HAP-1 (cell line): ENCODE measurements at regions not wholly inside any gene's neighbourhood (a gene's known extent, or its start where the extent isn't known, plus 50 kb on each side); places are given as distances from the start of the nearest gene placed in this dataset.

Experiments used
- DNase-seq, 2 experiments: peaks; one replicate each; pipeline ENCODE4 v3.0.0-alpha.2; 2016 to 2020; ENCODE audit warnings: low spot score in 2 of 2
- H3K27me3 ChIP-seq: fragments of 250-450 bp; sonication (Bioruptor Pico); 2 replicates; pipeline ENCODE4 v1.5.1; 2020; ENCODE audit warnings: low read depth, mild to moderate bottlenecking, moderate library complexity
- H3K36me3 ChIP-seq: fragments of 250-450 bp; sonication (Bioruptor Pico); replicated peaks from 2 replicates; pipeline ENCODE4 v1.5.1; 2020; ENCODE audit warnings: mild to moderate bottlenecking
- H3K4me1 ChIP-seq: fragments of 250-450 bp; sonication (Bioruptor Pico); 2 replicates; pipeline ENCODE4 v1.5.1; 2020; ENCODE audit warnings: mild to moderate bottlenecking
- H3K4me3 ChIP-seq: fragments of 250-450 bp; sonication (Bioruptor Pico); 2 replicates; pipeline ENCODE4 v1.5.1; 2020; ENCODE audit warnings: mild to moderate bottlenecking, moderate library complexity
- H3K9me3 ChIP-seq: fragments of 250-450 bp; sonication (Bioruptor Pico); 2 replicates; pipeline ENCODE4 v1.5.1; 2020; ENCODE audit warnings: mild to moderate bottlenecking, moderate library complexity
- in situ Hi-C: fragments of 300-500 bp; cut with MboI; formaldehyde crosslinking; loops from 3 replicates; pipeline ENCODE4 v1.14.3; 2020; ENCODE audit warnings: low sequenced_read_pairs, inconsistent platforms, mixed read lengths

- no peak for DNase-seq
- no peaks in the 10 kb centered on the region for H3K4me1 ChIP-seq
- in situ Hi-C loops: no loop called here
Measured at GRCh38 chr2:17336458-17336857, 181.8 kb downstream of the RAD51AP2 start.

DNA sequence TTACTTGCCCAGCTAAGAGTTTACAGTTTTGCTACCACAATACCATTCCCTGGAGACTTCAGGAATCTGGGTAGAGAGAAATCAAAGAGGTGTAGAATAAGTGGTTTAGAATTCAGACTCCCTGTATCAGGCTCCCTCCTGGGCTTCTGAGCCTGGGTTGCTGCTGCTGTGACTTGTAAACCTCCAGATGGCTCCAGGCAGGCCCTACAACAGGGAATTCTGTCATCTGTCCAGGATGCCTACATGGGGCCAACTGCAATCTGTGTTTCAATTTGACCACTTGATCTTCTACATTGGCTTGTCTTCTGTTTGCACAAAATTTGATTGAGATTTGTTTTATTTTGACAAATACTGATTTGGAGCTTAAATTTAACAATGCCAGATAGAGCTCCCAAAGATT, 183.9 kb downstream of the RAD51AP2 start:
- no peaks in the 10 kb centered on the region for H3K9me3 ChIP-seq
- no peaks in the 10 kb centered on the region for H3K4me1 ChIP-seq
- DNase-seq: no peak
- in situ Hi-C loops: no loop called here
- H3K27me3 ChIP-seq: no peaks in the 10 kb centered on the region
- no peak overlapping the region for H3K4me3 ChIP-seq
- no peaks in the 10 kb centered on the region for H3K36me3 ChIP-seq

More at GRCh38 chr2:17336458-17336857, 181.8 kb downstream of the RAD51AP2 start:
- no peaks in the 10 kb centered on the region for H3K36me3 ChIP-seq
- H3K27me3 ChIP-seq: no peaks in the 10 kb centered on the region
- no peaks in the 10 kb centered on the region for H3K9me3 ChIP-seq
- no peak overlapping the region for H3K4me3 ChIP-seq

- no peaks in the 10 kb centered on the region for H3K27me3 ChIP-seq
- DNase-seq: no peak
- H3K4me3 ChIP-seq: no peak overlapping the region
- H3K9me3 ChIP-seq: no peaks in the 10 kb centered on the region
- no peaks in the 10 kb centered on the region for H3K36me3 ChIP-seq
- H3K4me1 ChIP-seq: no peaks in the 10 kb centered on the region
- in situ Hi-C loops: no loop called here
Measured at GRCh38 chr2:17331636-17332035, 186.6 kb downstream of the RAD51AP2 start.

- in situ Hi-C loops: no loop called here
- Histone ChIP-seq H3K4me1 (no peaks in the 10 kb centered on the region), H3K27me3 (no peaks in the 10 kb centered on the region), H3K4me3 (no peak overlapping the region), H3K36me3 (no peaks in the 10 kb centered on the region), H3K9me3 (no peaks in the 10 kb centered on the region)
- DNase-seq: no peak
Measured at GRCh38 chr2:17328161-17328560, 190.1 kb downstream of the RAD51AP2 start.

DNA sequence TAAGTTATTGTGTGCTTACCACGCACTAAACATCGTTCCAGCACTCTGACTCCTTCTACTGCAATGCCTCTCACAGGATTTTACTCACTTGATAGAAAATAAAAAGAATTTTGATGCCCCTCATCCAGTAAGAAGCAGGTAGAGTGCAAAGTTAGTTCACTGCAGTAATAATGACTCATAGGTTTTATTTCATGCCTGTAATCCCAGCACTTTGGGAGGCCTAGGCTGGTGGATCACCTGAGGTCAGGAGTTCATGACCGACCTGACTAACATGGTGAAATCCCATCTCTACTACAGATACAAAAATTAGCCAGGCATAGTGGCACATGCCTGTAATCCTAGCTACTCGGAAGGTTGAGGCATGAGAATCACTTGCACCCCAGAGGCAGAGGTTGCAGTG, 190.6 kb downstream of the RAD51AP2 start:
- H3K4me3 ChIP-seq: no peak overlapping the region
- H3K27me3 ChIP-seq: no peaks in the 10 kb centered on the region
- no peaks in the 10 kb centered on the region for H3K4me1 ChIP-seq
- no peaks in the 10 kb centered on the region for H3K9me3 ChIP-seq
- in situ Hi-C loops: no loop called here
- no peaks in the 10 kb centered on the region for H3K36me3 ChIP-seq
- DNase-seq: no peak

DNA sequence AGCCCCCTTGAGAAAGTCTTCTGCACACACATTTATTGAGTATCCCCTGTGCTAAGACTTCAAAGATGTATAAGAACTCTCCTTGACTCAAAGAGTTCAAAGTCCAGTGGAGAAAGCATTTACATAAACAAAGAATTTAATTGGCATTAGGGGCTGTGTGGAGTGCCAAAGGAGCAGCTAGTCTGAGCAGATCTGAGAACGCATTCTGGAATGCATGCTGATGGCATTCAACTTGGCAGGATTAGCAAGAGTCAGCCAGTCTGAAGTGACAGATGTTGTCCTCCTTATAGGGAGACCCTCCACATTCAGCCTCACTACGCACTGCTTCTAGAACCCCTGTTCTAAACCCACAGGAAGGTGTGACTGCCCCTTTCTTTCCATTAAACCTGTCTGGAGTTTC, 191.5 kb downstream of the RAD51AP2 start:
- Histone ChIP-seq H3K4me1 (no peaks in the 10 kb centered on the region), H3K9me3 (no peaks in the 10 kb centered on the region), H3K4me3 (no peak overlapping the region), H3K27me3 (no peaks in the 10 kb centered on the region), H3K36me3 (no peaks in the 10 kb centered on the region)
- DNase-seq: no peak
- in situ Hi-C loops: no loop called here

GRCh38 chr2:17323697-17324096, 194.5 kb downstream of the RAD51AP2 start:
- in situ Hi-C loops: no loop called here

GRCh38 chr2:17322461-17322860, 195.8 kb downstream of the RAD51AP2 start:
- no peak for DNase-seq
- in situ Hi-C loops: no loop called here
- H3K9me3 ChIP-seq: no peaks in the 10 kb centered on the region

More at GRCh38 chr2:17323697-17324096, 194.5 kb downstream of the RAD51AP2 start:
- DNase-seq: no peak
- Histone ChIP-seq H3K9me3 (no peaks in the 10 kb centered on the region), H3K4me1 (no peaks in the 10 kb centered on the region), H3K27me3 (no peaks in the 10 kb centered on the region), H3K4me3 (no peak overlapping the region), H3K36me3 (no peaks in the 10 kb centered on the region)

GRCh38 chr2:17319090-17319489, 199.2 kb downstream of the RAD51AP2 start:
- DNase-seq: no peak
- H3K36me3 ChIP-seq: no peaks in the 10 kb centered on the region
- in situ Hi-C loops: no loop called here
- H3K4me3 ChIP-seq: no peak overlapping the region
- H3K9me3 ChIP-seq: no peaks in the 10 kb centered on the region
- no peaks in the 10 kb centered on the region for H3K4me1 ChIP-seq
- no peaks in the 10 kb centered on the region; the same call in 1 of the 2 replicates for H3K27me3 ChIP-seq

More at GRCh38 chr2:17322461-17322860, 195.8 kb downstream of the RAD51AP2 start:
- H3K27me3 ChIP-seq: no peaks in the 10 kb centered on the region
- no peaks in the 10 kb centered on the region for H3K4me1 ChIP-seq
- H3K4me3 ChIP-seq: no peak overlapping the region
- H3K36me3 ChIP-seq: no peaks in the 10 kb centered on the region

- Histone ChIP-seq H3K4me1 (no peaks in the 10 kb centered on the region), H3K27me3 (no peaks in the 10 kb centered on the region; the same call in 1 of the 2 replicates), H3K36me3 (no peaks in the 10 kb centered on the region), H3K4me3 (no peak overlapping the region), H3K9me3 (no peaks in the 10 kb centered on the region)
- in situ Hi-C loops: no loop called here
- no peak for DNase-seq
Measured at GRCh38 chr2:17318013-17318412, 200.2 kb downstream of the RAD51AP2 start.

DNA sequence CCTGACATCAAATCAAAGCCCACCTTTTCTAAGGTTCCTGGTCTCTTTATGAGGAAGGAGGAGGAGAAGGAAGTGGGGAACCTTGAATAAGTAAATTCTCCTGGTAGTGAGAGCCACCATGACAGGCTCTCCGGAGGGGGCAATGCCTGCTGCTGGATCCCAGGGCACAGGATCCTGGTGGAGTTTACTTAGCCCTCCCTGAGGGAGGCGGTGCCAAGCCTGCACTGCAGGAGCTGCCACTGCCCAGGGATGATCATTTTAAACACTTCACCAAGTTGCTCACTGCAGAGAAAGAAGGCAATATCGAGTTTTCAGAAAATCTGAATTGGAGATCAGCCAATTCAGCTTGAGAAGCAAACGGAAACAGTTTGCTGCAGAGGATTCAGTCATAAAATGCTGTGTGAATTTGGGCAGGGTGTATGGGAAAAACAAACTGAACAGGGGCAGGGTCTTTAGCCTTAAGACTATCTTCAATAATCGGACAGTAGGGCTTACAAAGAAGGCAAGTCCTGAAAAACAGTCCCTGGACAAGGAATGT, 200.7 kb downstream of the RAD51AP2 start:
- Histone ChIP-seq H3K9me3 (no peaks in the 10 kb centered on the region), H3K4me1 (no peaks in the 10 kb centered on the region), H3K4me3 (no peak overlapping the region), H3K36me3 (no peaks in the 10 kb centered on the region), H3K27me3 (no peaks in the 10 kb centered on the region; the same call in 1 of the 2 replicates)
- DNase-seq: no peak
- in situ Hi-C loops: no loop called here

- H3K9me3 ChIP-seq: no peaks in the 10 kb centered on the region
- no peaks in the 10 kb centered on the region for H3K4me1 ChIP-seq
- in situ Hi-C loops: no loop called here
- H3K4me3 ChIP-seq: no peak overlapping the region
- DNase-seq: no peak
- H3K36me3 ChIP-seq: no peaks in the 10 kb centered on the region
- no peaks in the 10 kb centered on the region; the same call in none of the 2 replicates for H3K27me3 ChIP-seq
Measured at GRCh38 chr2:17313261-17313660, 205.0 kb downstream of the RAD51AP2 start.

DNA sequence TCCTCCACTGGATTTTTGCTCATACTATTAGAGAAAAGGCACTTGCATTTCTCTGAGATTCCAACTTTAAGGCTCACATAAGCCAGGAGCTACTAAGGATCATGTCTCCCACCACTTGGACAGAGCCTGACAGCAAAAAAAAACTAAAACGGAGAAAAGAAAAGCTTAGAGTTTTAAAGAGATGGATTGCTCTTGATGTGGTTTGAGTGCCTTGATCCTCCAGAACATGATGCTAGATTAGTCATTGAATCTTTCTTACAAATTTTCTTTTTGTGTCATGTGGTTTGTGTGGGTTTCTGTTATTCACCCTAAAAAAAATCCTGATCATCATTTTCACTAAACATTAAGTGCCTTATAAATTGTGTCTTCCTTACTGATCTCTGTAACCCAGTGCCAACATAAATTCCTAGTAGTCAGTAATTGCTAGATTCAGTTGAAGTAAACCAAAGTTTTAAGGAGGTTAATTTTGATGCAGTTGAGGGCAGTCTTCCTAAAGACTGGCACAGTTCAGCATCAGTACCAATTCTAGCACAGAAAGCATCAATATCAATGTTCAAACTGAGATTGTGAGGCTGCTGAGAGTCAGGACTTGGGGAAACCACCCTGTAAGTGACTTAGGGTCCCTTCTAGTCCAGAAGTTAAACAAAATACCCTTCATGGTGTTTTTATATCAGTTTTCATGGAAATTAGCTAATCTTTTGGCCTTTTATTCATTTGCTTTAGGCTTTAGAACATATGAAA, 206.3 kb downstream of the RAD51AP2 start:
- H3K4me1 ChIP-seq: no peaks in the 10 kb centered on the region
- no peaks in the 10 kb centered on the region; the same call in none of the 2 replicates for H3K27me3 ChIP-seq
- DNase-seq: no peak
- H3K36me3 ChIP-seq: no peaks in the 10 kb centered on the region
- in situ Hi-C loops: no loop called here
- H3K9me3 ChIP-seq: no peaks in the 10 kb centered on the region
- no peak overlapping the region for H3K4me3 ChIP-seq

DNA sequence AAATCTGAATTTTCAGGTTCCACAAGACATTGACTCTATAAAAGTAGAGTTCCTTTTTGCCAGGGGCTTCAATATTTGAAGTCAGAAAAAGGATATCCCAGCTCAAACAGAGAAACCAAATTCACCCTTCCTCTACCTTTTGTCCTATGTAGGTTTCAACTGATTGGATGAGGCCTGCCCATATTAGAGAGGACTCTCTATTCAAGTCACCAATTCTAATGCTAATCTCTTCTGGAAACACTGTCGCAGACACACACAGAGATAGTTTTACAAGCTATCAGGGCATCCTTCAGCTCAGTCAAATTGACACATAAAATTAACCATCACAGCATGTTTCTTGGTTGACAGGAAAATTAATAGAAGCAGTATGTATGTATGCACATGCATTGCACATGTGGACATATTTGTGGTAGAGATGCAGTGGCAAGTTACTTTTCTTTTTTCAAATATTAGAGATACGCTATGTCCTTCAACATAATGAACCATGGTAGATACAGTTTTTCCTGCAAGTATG, 207.1 kb downstream of the RAD51AP2 start:
- in situ Hi-C loops: no loop called here
- Histone ChIP-seq H3K36me3 (no peaks in the 10 kb centered on the region), H3K27me3 (no peaks in the 10 kb centered on the region; the same call in 1 of the 2 replicates), H3K4me1 (no peaks in the 10 kb centered on the region), H3K4me3 (no peak overlapping the region), H3K9me3 (no peaks in the 10 kb centered on the region)
- peak in 1 of 2 experiments; percentile 5 for DNase-seq
